Esophagus muscularis mucosa (tissue), 4 donors: ENCODE measurements at regions not wholly inside any gene's neighbourhood (a gene's known extent, or its start where the extent isn't known, plus 50 kb on each side); places are given as distances from the start of the nearest gene placed in this dataset.

Source experiments
- DNase-seq: peaks from one replicate; pipeline ENCODE4 v3.0.0-alpha.2; 2017; ENCODE audit errors: extremely low spot score
- H3K27ac ChIP-seq, 4 donors: fragments of 200-600 bp; sonication (generic); replicated peaks in 1 of 4; 1 replicate in 3 of 4; 2 replicates in 1 of 4; pipeline ENCODE4 v1.5.1; 2016 to 2019; ENCODE audit warnings: mild to moderate bottlenecking in 1 of 4
- H3K27me3 ChIP-seq, 4 donors: fragments of 200-600 bp; sonication (generic); one replicate each; pipeline versions ENCODE4 v1.5.1 to v1.6.0; 2016 to 2019
- H3K36me3 ChIP-seq, 4 donors: fragments of 200-600 bp; sonication (generic); one replicate each; pipeline ENCODE4 v1.5.1; 2016 to 2019
- H3K4me1 ChIP-seq, 4 donors: fragments of 200-600 bp; sonication (generic); one replicate each; pipeline ENCODE4 v1.5.1; 2016 to 2019
- H3K4me3 ChIP-seq, 4 donors: fragments of 200-600 bp; sonication (generic); 1 replicate in 2 of 4; 2 replicates in 2 of 4; pipeline ENCODE4 v1.5.1; 2016 to 2019; ENCODE audit warnings: mild to moderate bottlenecking in 4 of 4, moderate library complexity in 1 of 4
- H3K9me3 ChIP-seq, 4 donors: fragments of 200-600 bp; sonication (generic); 1 replicate in 3 of 4; 2 replicates in 1 of 4; pipeline ENCODE4 v1.5.1; 2016 to 2019
- EP300 ChIP-seq: sonication (generic); formaldehyde crosslinking; IDR thresholded peaks from one replicate; pipeline ENCODE4 v1.6.1; 2017; ENCODE audit warnings: antibody characterized with exemption
- POLR2A ChIP-seq: fragments of 450-650 bp; IDR thresholded peaks from one replicate; pipeline ENCODE4 v1.6.1; 2017; ENCODE audit warnings: antibody characterized with exemption, moderate library complexity, mild to moderate bottlenecking, low read depth
- POLR2AphosphoS5 ChIP-seq, 2 donors: sonication (generic); formaldehyde crosslinking; IDR thresholded peaks; one replicate each; pipeline ENCODE4 v1.6.1; 2017; ENCODE audit warnings: antibody characterized with exemption in 2 of 2
- WGBS: methylation state at CpG from one replicate; pipeline ENCODE4 v1.1.5; 2018; 5-methylcytosine and 5-hydroxymethylcytosine counted together
- intact Hi-C: fragments of 100-400 bp; cut with DNase I; formaldehyde crosslinking; loops from one replicate; pipeline ENCODE4 v1.15.1; 2023
- TF ChIP-seq, protein P1 (sequence below), 3 experiments: fragments of 200-600 bp in 2 of 3; fragments of 450-650 bp in 1 of 3; sonication (generic) in 2 of 3; IDR thresholded peaks; one replicate each; pipeline ENCODE4 v1.5.1; 2017 to 2019; ENCODE audit warnings: antibody characterized with exemption in 3 of 3, mild to moderate bottlenecking in 2 of 3, moderate library complexity in 1 of 3

DNA sequence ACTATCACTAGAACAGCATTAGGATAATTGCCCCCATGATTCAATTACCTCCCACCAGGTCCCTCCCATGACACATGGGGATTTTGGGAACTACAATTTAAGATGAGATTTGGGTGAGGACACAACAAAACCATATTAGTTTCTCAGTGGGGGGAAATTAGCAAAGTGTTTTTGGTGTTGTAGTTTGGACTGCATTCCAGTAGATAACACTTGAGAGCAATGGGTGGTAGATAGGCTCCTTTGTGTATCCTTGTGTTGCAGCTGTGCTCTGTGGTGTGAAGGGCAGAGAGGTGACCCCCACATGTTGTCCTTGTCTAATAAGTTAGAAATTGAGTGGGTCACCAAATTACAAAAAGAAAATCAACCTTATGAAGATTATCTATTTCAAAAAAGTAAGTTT, 223.8 kb downstream of the SATB1 start:
- intact Hi-C loops: no loop called here
- H3K27ac ChIP-seq: no peak overlapping the region
- no peak overlapping the region for H3K4me3 ChIP-seq
- H3K9me3 ChIP-seq: peaks cover 0 to 7% (median 5%) of the 10 kb centered on the region in 4 donors
- no peak for DNase-seq
- no peaks in the 10 kb centered on the region for H3K27me3 ChIP-seq
- TF ChIP-seq, protein P1, sequence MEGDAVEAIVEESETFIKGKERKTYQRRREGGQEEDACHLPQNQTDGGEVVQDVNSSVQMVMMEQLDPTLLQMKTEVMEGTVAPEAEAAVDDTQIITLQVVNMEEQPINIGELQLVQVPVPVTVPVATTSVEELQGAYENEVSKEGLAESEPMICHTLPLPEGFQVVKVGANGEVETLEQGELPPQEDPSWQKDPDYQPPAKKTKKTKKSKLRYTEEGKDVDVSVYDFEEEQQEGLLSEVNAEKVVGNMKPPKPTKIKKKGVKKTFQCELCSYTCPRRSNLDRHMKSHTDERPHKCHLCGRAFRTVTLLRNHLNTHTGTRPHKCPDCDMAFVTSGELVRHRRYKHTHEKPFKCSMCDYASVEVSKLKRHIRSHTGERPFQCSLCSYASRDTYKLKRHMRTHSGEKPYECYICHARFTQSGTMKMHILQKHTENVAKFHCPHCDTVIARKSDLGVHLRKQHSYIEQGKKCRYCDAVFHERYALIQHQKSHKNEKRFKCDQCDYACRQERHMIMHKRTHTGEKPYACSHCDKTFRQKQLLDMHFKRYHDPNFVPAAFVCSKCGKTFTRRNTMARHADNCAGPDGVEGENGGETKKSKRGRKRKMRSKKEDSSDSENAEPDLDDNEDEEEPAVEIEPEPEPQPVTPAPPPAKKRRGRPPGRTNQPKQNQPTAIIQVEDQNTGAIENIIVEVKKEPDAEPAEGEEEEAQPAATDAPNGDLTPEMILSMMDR (IDR thresholded peaks at IDR 0.05): no peak
- TF ChIP-seq POLR2AphosphoS5 (IDR thresholded peaks at IDR 0.05) (no peak), EP300 (no peak), POLR2A (no peak)
- no peaks in the 10 kb centered on the region for H3K36me3 ChIP-seq
- no peaks in the 10 kb centered on the region for H3K4me1 ChIP-seq

DNA sequence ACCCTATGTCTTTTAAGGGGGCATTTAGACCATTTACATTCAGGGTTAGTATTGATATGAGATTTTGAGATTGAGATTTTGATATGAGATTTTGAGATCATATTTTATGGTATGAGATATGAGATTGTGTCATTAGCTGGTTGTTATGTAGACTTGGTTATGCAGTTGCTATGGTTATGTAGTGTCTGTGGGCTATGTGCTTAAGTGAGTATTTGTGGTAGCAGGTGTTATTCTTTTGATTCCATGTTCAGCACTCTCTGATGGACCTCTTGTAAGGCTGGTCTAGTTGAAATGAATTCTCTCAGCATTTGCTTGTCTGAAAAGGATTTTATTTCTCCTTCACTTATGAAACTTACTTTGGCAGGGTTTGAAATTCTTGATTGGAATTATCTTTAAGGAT, 225.4 kb downstream of the SATB1 start:
- H3K4me3 ChIP-seq: no peak overlapping the region
- H3K27ac ChIP-seq: no peak overlapping the region
- H3K9me3 ChIP-seq: peaks cover 0 to 11% (median 7%) of the 10 kb centered on the region in 4 donors
- H3K4me1 ChIP-seq: no peaks in the 10 kb centered on the region
- TF ChIP-seq EP300: no peak
- TF ChIP-seq POLR2A: no peak
- TF ChIP-seq, protein P1 (IDR thresholded peaks at IDR 0.05): no peak
- no peak for TF ChIP-seq POLR2AphosphoS5 (IDR thresholded peaks at IDR 0.05)
- DNase-seq: no peak
- no peaks in the 10 kb centered on the region for H3K36me3 ChIP-seq
- no peaks in the 10 kb centered on the region for H3K27me3 ChIP-seq
- intact Hi-C loops: no loop called here

DNA sequence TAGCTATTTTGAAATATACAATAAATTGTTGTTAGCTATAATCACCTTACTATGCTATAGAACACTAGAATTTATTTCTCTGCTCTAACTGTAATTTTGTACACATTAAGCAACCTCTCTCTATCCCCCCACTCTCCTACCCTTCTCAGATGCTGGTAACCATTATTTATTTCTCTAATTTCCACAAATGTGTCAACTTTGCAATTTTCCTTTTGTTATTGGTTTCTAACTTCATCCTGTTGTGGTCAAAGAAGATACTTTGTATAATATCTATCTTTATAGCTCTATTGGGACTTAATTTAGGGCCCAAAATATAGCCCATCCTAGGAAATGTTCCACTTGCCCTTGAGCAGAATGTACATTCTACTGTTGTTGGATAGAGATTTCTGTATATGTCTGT, 229.3 kb downstream of the SATB1 start:
- Histone ChIP-seq H3K36me3 (no peaks in the 10 kb centered on the region), H3K27ac (no peak overlapping the region), H3K27me3 (no peaks in the 10 kb centered on the region), H3K4me3 (no peak overlapping the region), H3K4me1 (no peaks in the 10 kb centered on the region), H3K9me3 (peaks cover 0 to 11% (median 7%) of the 10 kb centered on the region in 4 donors)
- intact Hi-C loops: no loop called here
- DNase-seq: no peak
- TF ChIP-seq POLR2A (no peak), POLR2AphosphoS5 (IDR thresholded peaks at IDR 0.05) (no peak), EP300 (no peak)
- TF ChIP-seq, protein P1 (IDR thresholded peaks at IDR 0.05): no peak

DNA sequence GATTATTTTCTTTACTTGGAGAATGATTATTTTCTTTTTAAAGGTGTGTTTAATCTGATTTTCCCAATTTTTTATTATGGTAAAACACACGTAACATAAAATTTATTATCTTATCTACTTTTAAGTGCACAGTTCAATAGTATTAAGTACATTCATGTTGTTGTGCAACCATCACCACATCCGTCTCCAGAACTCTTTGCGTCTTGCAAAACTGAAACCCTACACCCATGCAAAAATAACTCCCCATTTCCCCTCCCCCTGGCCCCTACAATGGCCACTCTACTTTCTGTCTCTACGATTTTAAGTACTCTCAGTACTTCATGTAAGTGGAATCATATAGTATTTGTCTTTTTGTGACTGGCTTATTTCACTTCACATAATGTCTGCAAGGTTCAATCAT, 230.7 kb downstream of the SATB1 start:
- H3K27me3 ChIP-seq: no peaks in the 10 kb centered on the region
- H3K4me1 ChIP-seq: no peaks in the 10 kb centered on the region
- no peak overlapping the region for H3K27ac ChIP-seq
- 71% methylated on average over 4 of the region's 4 CpGs for WGBS
- no peak for DNase-seq
- peaks cover 0 to 11% (median 7%) of the 10 kb centered on the region in 4 donors for H3K9me3 ChIP-seq
- no peaks in the 10 kb centered on the region for H3K36me3 ChIP-seq
- TF ChIP-seq EP300: no peak
- TF ChIP-seq POLR2AphosphoS5 (IDR thresholded peaks at IDR 0.05): no peak
- TF ChIP-seq, protein P1 (IDR thresholded peaks at IDR 0.05): no peak
- TF ChIP-seq POLR2A: no peak
- intact Hi-C loops: no loop called here
- no peak overlapping the region for H3K4me3 ChIP-seq

DNA sequence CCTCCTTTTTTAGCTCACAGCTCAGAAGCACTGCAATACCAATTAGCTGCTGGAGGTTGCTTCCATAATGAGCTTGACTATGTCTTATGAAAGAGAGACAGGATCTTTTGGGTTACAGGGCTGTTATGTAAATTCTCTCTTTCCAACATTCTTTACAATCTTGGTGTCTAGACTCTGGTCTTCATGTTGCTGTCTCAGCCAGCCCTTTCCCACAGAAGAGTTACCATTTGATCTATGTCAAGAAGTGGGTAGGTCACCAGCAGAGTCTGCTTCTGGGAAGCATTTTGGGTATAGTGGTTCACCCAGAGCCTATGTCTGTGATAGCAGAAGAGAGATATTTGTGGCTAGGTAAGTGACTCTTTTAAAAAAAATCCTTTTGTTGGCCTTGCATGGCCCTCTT, 234.5 kb downstream of the SATB1 start:
- Histone ChIP-seq H3K4me3 (no peak overlapping the region), H3K27ac (no peak overlapping the region), H3K27me3 (no peaks in the 10 kb centered on the region), H3K9me3 (no peaks in the 10 kb centered on the region), H3K4me1 (no peaks in the 10 kb centered on the region), H3K36me3 (no peaks in the 10 kb centered on the region)
- TF ChIP-seq, protein P1 (IDR thresholded peaks at IDR 0.05): no peak
- TF ChIP-seq POLR2AphosphoS5 (IDR thresholded peaks at IDR 0.05) (no peak), EP300 (no peak), POLR2A (no peak)
- DNase-seq: no peak
- intact Hi-C loops: no loop called here
